Pons (tissue), 1 donor: ENCODE measurements at regions not wholly inside any gene's neighbourhood (a gene's known extent, or its start where the extent isn't known, plus 50 kb on each side); places are given as distances from the start of the nearest gene placed in this dataset.

ENCODE experiments used
- DNase-seq: peaks from one replicate; pipeline ENCODE4 v3.0.0-alpha.2; 2016; ENCODE audit warnings: low spot score

- DNase-seq = no peak
Measured at GRCh38 chr18:26794230-26795101, 71.0 kb downstream of the AQP4 start.

- DNase-seq = no peak
Measured at GRCh38 chr18:26792661-26793060, 72.8 kb downstream of the AQP4 start.

- no peak for DNase-seq
Measured at GRCh38 chr18:26791676-26792075, 73.8 kb downstream of the AQP4 start.

GRCh38 chr18:26784599-26784998, 80.9 kb downstream of the AQP4 start:
- DNase-seq = no peak

GRCh38 chr18:26783170-26783569, 82.3 kb downstream of the AQP4 start:
- DNase-seq = no peak

GRCh38 chr18:26780520-26781325, 84.8 kb downstream of the AQP4 start:
- peak; percentile 15 for DNase-seq

- DNase-seq = no peak
Measured at GRCh38 chr18:26778054-26778393, 87.5 kb downstream of the AQP4 start.

GRCh38 chr18:26777351-26778053, 88.0 kb downstream of the AQP4 start:
- no peak for DNase-seq

GRCh38 chr18:26772691-26773090, 92.8 kb downstream of the AQP4 start:
- DNase-seq = no peak

- DNase-seq = no peak
Measured at GRCh38 chr18:26771524-26771923, 94.0 kb downstream of the AQP4 start.

GRCh38 chr18:26768385-26768784, 97.1 kb downstream of the AQP4 start:
- DNase-seq = no peak

GRCh38 chr18:26765498-26765897, 100.0 kb downstream of the AQP4 start:
- no peak for DNase-seq

GRCh38 chr18:26764586-26764985, 100.9 kb downstream of the AQP4 start:
- DNase-seq = no peak

GRCh38 chr18:26764177-26764576, 101.3 kb downstream of the AQP4 start:
- no peak for DNase-seq

GRCh38 chr18:26763446-26764110, 101.9 kb downstream of the AQP4 start:
- no peak for DNase-seq

- no peak for DNase-seq
Measured at GRCh38 chr18:26757263-26758019, 108.1 kb downstream of the AQP4 start.

GRCh38 chr18:26756556-26756955, 109.0 kb downstream of the AQP4 start:
- no peak for DNase-seq

GRCh38 chr18:26746826-26747475, 118.6 kb downstream of the AQP4 start:
- no peak for DNase-seq

GRCh38 chr18:26746398-26746797, 119.1 kb downstream of the AQP4 start:
- no peak for DNase-seq

GRCh38 chr18:26745288-26746181, 120.0 kb downstream of the AQP4 start:
- no peak for DNase-seq
